ENCODE measurements at regions not wholly inside any gene's neighbourhood (a gene's known extent, or its start where the extent isn't known, plus 50 kb on each side); places are given as distances from the start of the nearest gene placed in this dataset.
A peak's percentile ranks its signal among the peaks of the same experiment; 100 is the strongest.
"Not testable (repeated sequence)": the region's sequence is repeated elsewhere in the genome, so short reads cannot be mapped to it uniquely, and the experiment has no call there.

GRCh38 chr4:64940698-64941097 lies 531.4 kb upstream of the TECRL start:
- Histone ChIP-seq H3K4me1 (no peaks in the 10 kb centered on the region), H3K4me3 (ENCODE audit: low read depth, low read length) (no peak overlapping the region), H3K27me3 (no peaks in the 10 kb centered on the region), H3K36me3 (peaks cover 2% of the 10 kb centered on the region; the same call in 1 of the 2 replicates), H3K9me3 (no peaks in the 10 kb centered on the region)
- no peak for DNase-seq
- TF ChIP-seq CTCF (IDR thresholded peaks at IDR 0.05; ENCODE audit: low read depth, low read length) = no peak

- Histone ChIP-seq H3K9me3 (no peaks in the 10 kb centered on the region), H3K27me3 (no peaks in the 10 kb centered on the region), H3K4me3 (ENCODE audit: low read depth, low read length) (no peak overlapping the region), H3K36me3 (peaks cover 2% of the 10 kb centered on the region; the same call in 1 of the 2 replicates), H3K4me1 (no peaks in the 10 kb centered on the region)
- no peak for DNase-seq
- TF ChIP-seq CTCF (IDR thresholded peaks at IDR 0.05; ENCODE audit: low read depth, low read length) = no peak
These were observed 526.3 kb upstream of the TECRL start for GRCh38 chr4:64935469-64936001.

- Histone ChIP-seq H3K4me3 (ENCODE audit: low read depth, low read length) (no peak overlapping the region), H3K36me3 (no peaks in the 10 kb centered on the region)
- DNase-seq = no peak
These were observed 502.6 kb upstream of the TECRL start for GRCh38 chr4:64911846-64912245.

GRCh38 chr4:64903986-64904385 lies 494.7 kb upstream of the TECRL start:
- Histone ChIP-seq H3K4me1 (no peaks in the 10 kb centered on the region), H3K9me3 (no peaks in the 10 kb centered on the region), H3K4me3 (ENCODE audit: low read depth, low read length) (no peak overlapping the region), H3K36me3 (no peaks in the 10 kb centered on the region), H3K27me3 (no peaks in the 10 kb centered on the region)
- no peak for TF ChIP-seq CTCF (IDR thresholded peaks at IDR 0.05; ENCODE audit: low read depth, low read length)
- DNase-seq = no peak

More at GRCh38 chr4:64911846-64912245, 502.6 kb upstream of the TECRL start:
- Histone ChIP-seq H3K27me3 (no peaks in the 10 kb centered on the region), H3K4me1 (no peaks in the 10 kb centered on the region), H3K9me3 (no peaks in the 10 kb centered on the region)
- 0 out of 2 replicates have a peak, but pooled peaks have one; percentile 15 for TF ChIP-seq CTCF (IDR thresholded peaks at IDR 0.05; ENCODE audit: low read depth, low read length)

- no peak for DNase-seq
- Histone ChIP-seq H3K9me3 (no peaks in the 10 kb centered on the region), H3K27me3 (no peaks in the 10 kb centered on the region), H3K4me3 (ENCODE audit: low read depth, low read length) (no peak overlapping the region), H3K4me1 (no peaks in the 10 kb centered on the region), H3K36me3 (no peaks in the 10 kb centered on the region)
- TF ChIP-seq CTCF (IDR thresholded peaks at IDR 0.05; ENCODE audit: low read depth, low read length) = no peak
These were observed 490.3 kb upstream of the TECRL start for GRCh38 chr4:64899563-64899962.

GRCh38 chr4:64899030-64899429 lies 489.8 kb upstream of the TECRL start:
- not testable (repeated sequence) for H3K36me3 ChIP-seq; H3K4me3 ChIP-seq (ENCODE audit: low read depth, low read length); DNase-seq

GRCh38 chr4:64897683-64898082 lies 488.4 kb upstream of the TECRL start:
- no peak overlapping the region for H3K4me3 ChIP-seq (ENCODE audit: low read depth, low read length)
- no peak for DNase-seq
- no peaks in the 10 kb centered on the region for H3K36me3 ChIP-seq
- TF ChIP-seq CTCF (IDR thresholded peaks at IDR 0.05; ENCODE audit: low read depth, low read length) = no peak
- H3K9me3 ChIP-seq = no peaks in the 10 kb centered on the region
- H3K4me1 ChIP-seq = no peaks in the 10 kb centered on the region
- no peaks in the 10 kb centered on the region for H3K27me3 ChIP-seq

More at GRCh38 chr4:64899030-64899429, 489.8 kb upstream of the TECRL start:
- H3K27me3 ChIP-seq, H3K9me3 ChIP-seq, H3K4me1 ChIP-seq: not testable (repeated sequence)
